ENCODE measurements at regions not wholly inside any gene's neighbourhood (a gene's known extent, or its start where the extent isn't known, plus 50 kb on each side); places are given as distances from the start of the nearest gene placed in this dataset.
"Not testable (repeated sequence)": the region's sequence is repeated elsewhere in the genome, so short reads cannot be mapped to it uniquely, and the experiment has no call there.

DNA sequence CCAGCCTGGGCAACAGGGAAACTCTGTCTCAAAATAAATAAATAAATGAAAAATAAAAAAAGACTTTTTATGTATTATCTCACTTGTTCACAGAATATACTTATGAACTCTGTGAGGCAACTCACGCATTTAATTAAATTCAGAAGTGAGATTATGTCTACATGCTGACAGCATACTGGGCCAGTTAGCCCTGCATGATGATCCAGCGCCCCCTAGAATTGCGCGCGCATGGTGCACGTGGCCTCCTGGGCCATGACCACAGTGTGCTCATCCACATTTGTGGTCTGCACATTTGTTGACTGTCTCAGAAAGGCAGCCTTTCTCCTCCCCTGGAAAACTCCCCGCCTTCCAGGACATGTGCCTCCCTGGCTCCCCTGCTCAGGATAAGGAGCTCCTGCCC, 64.8 kb upstream of the METTL9 start:
- not testable (repeated sequence) for DNase-seq (ENCODE audit: low read depth)

DNA sequence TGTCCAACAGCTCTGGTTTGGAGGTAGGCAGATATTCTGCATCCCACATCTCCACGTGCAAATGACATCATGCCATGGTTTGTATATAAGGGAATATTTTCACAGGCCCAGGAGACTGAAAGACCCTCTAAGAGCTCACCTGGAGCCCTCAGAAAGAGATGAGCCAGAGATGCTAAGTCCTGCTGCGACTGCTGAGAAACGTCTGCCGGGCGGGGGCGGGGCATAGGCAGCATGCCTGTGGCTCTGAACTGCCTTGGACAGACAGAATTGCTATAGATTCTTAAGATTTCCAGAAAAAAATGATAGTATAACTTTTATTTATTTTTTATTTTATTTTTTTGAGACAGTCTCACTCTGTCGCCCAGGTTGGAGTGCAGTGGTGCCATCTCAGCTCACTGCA, 64.2 kb upstream of the METTL9 start:
- not testable (repeated sequence) for DNase-seq (ENCODE audit: low read depth)

DNA sequence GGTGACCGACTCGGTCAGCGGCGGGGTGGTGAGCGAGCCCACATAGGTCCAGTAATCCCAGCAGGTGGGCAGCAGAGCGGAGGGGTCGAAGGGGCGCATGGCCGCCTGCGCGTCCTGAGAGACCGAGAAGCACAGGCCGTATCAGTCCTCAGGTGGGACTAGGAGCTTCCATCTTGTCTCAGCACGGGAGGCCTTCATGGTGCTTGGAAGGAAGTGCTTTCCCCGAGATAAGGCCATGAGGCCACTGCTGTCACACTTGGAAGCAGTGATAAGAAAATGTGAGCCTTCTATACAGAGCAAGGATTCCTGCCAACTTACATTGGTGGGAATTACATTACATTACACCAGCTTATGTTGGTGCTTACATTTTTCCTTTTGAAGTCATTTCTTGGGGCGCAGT, 62.6 kb upstream of the METTL9 start:
- DNase-seq (ENCODE audit: low read depth) = not testable (repeated sequence)

DNA sequence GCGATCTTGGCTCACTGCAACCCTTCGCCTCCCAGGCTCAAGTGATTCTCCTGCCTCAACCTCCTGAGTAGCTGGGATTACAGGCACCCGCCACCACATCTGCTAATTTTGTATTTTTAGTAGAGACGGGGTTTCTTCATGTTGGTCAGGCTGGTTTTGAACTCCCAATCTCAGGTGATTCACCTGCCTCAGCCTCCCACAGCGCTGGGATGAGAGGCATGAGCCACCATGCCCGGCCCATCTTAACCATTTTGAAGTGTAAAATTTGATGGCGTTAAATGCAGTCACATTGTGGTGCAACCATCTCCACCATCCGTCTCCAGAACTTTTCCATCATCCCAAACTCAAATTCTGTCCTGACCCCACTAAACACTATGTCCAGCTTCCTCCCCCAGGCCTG, 61.8 kb upstream of the METTL9 start:
- not testable (repeated sequence) for DNase-seq (ENCODE audit: low read depth)

DNA sequence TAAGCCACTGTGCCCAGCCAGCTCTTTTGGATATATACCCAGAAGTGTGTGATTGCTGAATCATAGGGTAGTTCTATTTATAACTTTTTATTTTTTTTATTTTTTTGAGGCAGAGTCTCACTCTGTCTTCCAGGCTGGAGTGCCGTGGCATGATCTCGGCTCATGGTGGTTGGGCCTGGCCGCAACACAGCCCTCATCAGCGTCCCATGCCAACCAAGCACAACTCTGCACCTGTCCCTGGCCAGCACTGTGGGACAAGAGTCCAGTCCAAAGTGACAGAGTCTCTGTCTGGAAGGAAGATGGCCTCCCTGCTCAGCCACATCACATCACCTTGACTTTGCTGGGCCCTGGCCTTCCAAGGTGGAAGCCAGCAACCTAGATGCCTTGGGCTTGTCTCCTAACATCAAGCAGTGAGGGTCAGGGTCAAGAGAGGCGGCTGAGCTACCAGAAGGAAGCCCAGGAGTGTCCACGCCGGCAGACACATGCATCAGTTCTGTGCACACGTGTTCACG, 60.2 kb upstream of the METTL9 start:
- DNase-seq (ENCODE audit: low read depth) = not testable (repeated sequence)

DNA sequence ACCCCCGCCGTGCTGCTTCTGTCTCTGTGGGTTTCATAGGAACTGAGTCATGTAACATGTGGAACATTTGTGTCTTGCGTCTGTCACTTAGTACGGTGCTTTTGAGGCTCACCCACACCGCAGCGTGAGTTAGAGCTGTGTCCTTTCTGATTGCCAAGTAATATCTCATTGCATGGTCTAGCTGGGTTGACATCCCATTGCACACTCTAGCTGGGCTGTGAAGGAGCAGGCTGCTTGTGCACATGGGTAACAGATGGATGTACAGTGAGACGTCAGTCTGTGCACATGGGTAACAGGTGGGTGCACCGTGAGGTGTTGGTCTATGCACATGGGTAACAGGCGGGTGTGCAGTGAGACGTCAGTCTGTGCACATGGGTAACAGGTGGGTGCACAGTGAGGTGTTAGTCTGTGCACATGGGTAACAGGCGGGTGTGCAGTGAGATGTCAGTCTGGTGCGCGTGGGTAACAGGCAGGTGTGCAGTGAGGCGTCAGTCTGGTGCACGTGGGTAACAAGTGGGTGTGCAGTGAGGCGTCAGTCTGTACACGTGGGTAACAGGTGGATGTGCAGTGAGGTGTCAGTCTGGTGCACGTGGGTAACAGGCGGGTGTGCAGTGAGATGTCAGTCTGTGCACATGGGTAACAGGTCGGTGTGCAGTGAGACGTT, 58.5 kb upstream of the METTL9 start:
- peak; percentile 73 for DNase-seq (ENCODE audit: low read depth)

DNA sequence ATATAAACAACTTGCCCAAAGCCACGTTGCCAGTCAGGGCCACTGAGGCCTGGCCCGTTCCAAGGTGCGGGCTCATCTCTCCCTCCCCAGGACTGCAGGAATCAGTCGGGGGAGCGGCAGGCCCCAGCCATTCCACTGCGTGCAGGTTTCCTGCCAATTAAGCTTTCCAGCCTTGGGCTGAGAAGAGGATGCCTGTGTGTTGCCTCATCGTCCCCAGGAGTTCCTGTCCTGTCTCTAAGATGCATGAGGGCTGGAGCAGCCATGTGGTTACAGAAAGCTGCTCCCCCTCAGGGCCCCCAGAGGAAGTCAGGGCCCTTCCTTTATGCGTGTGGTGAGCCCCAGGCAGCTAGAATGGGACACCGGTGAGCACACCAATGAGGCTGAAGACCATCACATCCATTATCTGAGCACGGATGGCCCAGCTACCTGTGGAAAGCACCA, 57.7 kb upstream of the METTL9 start:
- not testable (repeated sequence) for DNase-seq (ENCODE audit: low read depth)

DNA sequence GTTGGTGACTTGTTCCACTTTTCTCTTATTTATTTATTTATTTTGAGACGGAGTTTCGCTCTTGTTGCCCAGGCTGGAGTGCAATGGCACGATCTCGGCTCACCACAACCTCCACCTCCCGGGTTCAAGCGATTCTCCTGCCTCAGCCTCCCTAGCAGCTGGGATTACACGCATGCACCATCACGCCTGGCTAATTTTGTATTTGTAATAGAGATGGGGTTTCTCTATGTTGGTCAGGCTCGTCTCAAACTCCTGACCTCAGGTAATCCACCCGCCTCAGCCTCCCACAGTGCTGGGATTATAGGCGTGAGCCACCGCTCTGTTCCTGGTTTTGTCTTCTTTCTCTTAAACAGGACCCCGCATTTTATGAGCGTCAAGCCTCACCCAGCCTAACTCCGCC, 57.3 kb upstream of the METTL9 start:
- DNase-seq (ENCODE audit: low read depth) = not testable (repeated sequence)

DNA sequence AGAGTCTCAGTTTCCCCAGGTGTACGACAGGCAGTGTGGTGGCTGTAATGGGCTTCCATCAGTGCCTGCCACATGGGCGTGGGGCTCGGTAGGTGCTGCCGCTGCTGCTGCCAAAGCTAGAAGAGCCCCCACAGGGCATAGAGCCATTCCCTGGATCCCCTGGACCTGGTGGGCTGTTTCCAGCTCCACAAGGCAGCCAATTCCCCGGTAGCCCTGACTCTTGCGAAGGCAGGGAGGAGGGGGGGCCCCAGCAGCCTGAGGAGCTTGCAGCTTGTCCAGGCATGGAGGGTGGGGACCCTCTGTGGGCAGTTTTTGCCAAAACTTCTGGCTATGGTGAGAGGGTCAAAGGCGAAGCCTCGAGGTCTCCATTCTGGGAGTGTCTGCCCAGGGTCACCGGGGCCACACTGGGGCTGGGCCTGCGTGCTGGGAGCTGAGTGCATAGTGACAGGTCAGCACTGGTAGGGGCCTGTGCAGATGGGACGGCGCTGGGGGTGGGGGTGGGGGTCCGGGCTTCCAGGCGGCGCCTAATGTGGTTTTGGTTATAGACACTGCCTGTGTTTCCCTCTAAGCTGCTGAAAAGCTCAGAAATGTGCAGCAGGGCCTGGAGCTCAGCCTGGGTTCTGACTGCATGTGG, 56.8 kb upstream of the METTL9 start:
- not testable (repeated sequence) for DNase-seq (ENCODE audit: low read depth)

DNA sequence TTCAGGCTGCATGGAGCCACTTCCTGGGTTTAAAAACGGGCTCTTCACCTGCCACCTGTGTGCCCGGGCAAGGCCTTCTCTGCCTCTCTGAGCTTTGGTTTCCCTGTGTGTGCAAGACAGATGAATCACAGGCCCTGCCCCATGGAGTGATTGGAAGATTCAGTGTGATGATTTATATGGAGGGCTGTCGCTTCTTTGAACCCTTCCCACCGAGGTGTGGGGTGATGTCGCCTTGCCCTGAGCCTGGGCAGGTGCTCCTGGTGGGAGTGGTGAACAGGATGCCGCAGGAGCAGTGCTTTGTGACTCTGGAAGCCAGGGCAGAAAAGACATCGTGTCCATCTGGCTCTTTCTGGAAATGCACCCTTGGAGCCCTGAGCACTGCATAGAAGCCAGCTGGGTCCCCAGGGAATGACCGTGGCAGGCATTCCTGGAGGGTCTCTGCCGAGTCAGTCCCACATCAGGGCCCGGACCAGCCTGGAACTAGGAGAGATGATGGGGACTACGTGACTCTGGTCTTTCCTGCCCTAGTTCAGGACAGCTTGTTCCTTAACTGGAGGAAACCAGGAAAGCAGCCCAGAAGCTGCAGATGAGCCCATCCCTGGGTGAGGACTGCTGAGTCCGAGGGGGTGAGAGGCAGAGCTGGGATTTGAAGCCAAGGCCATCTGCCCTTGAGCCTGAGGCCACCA, 56.1 kb upstream of the METTL9 start:
- DNase-seq (ENCODE audit: low read depth) = not testable (repeated sequence)

DNA sequence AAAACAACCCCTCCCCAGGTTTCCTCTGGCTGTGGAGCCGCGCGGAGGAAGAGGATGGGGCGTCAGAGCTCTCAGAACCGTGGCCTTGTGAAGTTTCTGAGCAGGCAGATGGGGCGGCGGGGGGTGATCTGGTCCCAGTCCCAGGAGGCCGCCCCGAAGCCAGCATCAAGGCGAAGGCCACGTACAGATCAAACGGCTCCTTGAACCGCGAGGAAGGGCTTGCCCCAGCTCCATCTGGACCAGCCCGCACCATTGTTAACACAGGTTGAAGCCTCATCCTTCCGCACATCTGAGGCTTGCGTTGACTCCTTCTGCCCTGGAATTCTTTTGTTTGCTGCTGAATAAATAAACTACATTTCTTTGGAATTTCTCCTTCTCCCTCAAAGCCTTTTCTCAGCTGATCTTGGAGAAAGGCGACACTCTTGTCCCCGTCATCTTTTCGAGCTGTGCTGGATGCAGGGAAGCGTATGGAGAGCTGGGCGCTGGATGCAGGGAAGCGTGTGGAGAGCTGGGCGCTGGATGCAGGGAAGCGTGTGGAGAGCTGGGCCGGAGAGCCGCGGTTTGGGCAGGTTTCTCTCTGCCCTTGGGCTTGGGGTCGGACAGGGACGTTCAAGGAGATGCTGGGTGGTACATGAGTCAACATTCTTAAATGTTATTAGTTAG, 53.6 kb upstream of the METTL9 start:
- DNase-seq (ENCODE audit: low read depth) = not testable (repeated sequence)

DNA sequence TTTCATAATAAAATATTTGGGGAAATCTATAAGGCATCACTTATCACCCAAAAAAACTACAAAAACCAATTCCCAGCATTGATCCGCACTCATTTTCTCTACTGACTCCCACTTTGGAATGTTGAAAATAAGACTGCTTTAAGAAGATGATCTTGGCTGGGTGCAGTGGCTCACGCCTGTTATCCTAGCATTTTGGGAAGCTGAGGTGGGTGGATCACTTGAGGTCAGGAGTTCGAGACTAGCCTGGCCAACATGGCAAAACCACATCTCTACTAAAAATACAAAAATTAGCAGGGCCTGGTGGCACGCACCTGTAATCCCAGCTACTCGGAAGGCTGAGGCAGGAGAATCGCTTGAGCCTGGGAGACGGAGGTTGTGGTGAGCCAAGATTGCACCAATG, 50.0 kb upstream of the METTL9 start:
- not testable (repeated sequence) for DNase-seq (ENCODE audit: low read depth)
